Smooth muscle cell (in vitro differentiated cells): ENCODE measurements at regions not wholly inside any gene's neighbourhood (a gene's known extent, or its start where the extent isn't known, plus 50 kb on each side); places are given as distances from the start of the nearest gene placed in this dataset.

ENCODE experiments used
- DNase-seq: peaks from one replicate; lab custom pipeline; 2025; ENCODE audit not compliant: unreplicated experiment; lab: John Stamatoyannopoulos, UW
- H2AFZ ChIP-seq: fragments of 200-600 bp; sonication (generic); 2 replicates; pipeline ENCODE4 v1.6.0; 2016; ENCODE audit warnings: antibody characterized with exemption, low read depth, mild to moderate bottlenecking
- H3F3A ChIP-seq: fragments of 200-600 bp; sonication (generic); 2 replicates; pipeline ENCODE4 v1.6.0; 2017; ENCODE audit warnings: antibody characterized with exemption, low read depth
- H3K27ac ChIP-seq: fragments of 200-600 bp; sonication (generic); 2 replicates; pipeline ENCODE4 v1.5.1; 2016; ENCODE audit warnings: low read depth, mild to moderate bottlenecking
- H3K27me3 ChIP-seq: fragments of 200-600 bp; sonication (generic); 2 replicates; pipeline ENCODE4 v1.6.1; 2016; ENCODE audit warnings: low read depth, mild to moderate bottlenecking
- H3K36me3 ChIP-seq: fragments of 200-600 bp; sonication (generic); 2 replicates; pipeline ENCODE4 v1.5.1; 2016; ENCODE audit warnings: low read depth
- H3K4me1 ChIP-seq: fragments of 200-600 bp; sonication (generic); 2 replicates; pipeline ENCODE4 v1.5.1; 2016; ENCODE audit warnings: low read depth
- H3K4me2 ChIP-seq: fragments of 200-600 bp; sonication (generic); 2 replicates; pipeline ENCODE4 v1.6.0; 2016; ENCODE audit warnings: mild to moderate bottlenecking
- H3K4me3 ChIP-seq: fragments of 200-600 bp; sonication (generic); 2 replicates; pipeline ENCODE4 v1.5.1; 2016; ENCODE audit warnings: mild to moderate bottlenecking
- H3K79me2 ChIP-seq: fragments of 200-600 bp; sonication (generic); 2 replicates; pipeline ENCODE4 v1.6.0; 2016; ENCODE audit warnings: low read depth, mild to moderate bottlenecking
- H3K9ac ChIP-seq: fragments of 200-600 bp; sonication (generic); 2 replicates; pipeline ENCODE4 v1.6.0; 2016; ENCODE audit warnings: low read depth
- H3K9me3 ChIP-seq: fragments of 200-600 bp; sonication (generic); replicated peaks from 2 replicates; pipeline ENCODE4 v1.5.1; 2016; ENCODE audit warnings: low read depth
- H4K20me1 ChIP-seq: fragments of 200-600 bp; sonication (generic); 2 replicates; pipeline ENCODE4 v1.6.0; 2016; ENCODE audit warnings: low read depth
- WGBS: methylation state at CpG from one replicate; pipeline ENCODE4 v1.1.7; 2016; ENCODE audit warnings: low lambda C conversion rate; 5-methylcytosine and 5-hydroxymethylcytosine counted together
- TF ChIP-seq, protein P1 (sequence below): fragments of 200-600 bp; sonication (generic); IDR thresholded peaks from 2 replicates; pipeline ENCODE4 v1.5.1; 2017; ENCODE audit warnings: borderline replicate concordance, mild to moderate bottlenecking, antibody characterized with exemption; ENCODE audit not compliant: insufficient read depth, poor library complexity, severe bottlenecking

DNA sequence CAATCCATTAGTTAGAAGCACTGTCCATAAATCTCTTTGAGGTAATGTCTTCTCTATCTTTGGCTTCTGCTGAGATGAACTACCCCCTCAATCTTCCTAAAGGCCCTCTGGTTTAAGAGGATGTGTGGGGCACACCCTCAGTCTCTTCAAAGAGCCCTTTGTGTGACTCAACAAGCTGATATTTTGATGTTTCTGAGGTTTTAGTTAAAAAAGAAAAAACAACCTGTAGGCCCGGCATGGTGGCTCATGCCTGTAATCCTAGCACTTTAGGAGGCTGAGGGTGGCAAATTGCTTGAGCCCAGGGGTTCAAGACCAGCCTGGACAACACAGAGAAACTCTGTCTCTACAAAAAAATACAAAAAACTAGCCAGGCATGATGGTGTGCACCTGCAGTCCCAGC is 593.5 kb downstream of the TMEM182 start:
- Histone ChIP-seq H3K9me3 (no peaks in the 10 kb centered on the region), H3F3A (no peaks in the 10 kb centered on the region), H3K79me2 (no peaks in the 10 kb centered on the region), H3K4me1 (no peaks in the 10 kb centered on the region), H2AFZ (no peak overlapping the region), H3K36me3 (no peaks in the 10 kb centered on the region), H3K4me2 (no peak overlapping the region), H3K4me3 (no peak overlapping the region), H4K20me1 (no peaks in the 10 kb centered on the region), H3K27ac (no peak overlapping the region), H3K9ac (no peak overlapping the region), H3K27me3 (no peaks in the 10 kb centered on the region)
- 31% methylated on average over 1 of the region's 1 CpG for WGBS
- no peak for DNase-seq
- TF ChIP-seq, protein P1, sequence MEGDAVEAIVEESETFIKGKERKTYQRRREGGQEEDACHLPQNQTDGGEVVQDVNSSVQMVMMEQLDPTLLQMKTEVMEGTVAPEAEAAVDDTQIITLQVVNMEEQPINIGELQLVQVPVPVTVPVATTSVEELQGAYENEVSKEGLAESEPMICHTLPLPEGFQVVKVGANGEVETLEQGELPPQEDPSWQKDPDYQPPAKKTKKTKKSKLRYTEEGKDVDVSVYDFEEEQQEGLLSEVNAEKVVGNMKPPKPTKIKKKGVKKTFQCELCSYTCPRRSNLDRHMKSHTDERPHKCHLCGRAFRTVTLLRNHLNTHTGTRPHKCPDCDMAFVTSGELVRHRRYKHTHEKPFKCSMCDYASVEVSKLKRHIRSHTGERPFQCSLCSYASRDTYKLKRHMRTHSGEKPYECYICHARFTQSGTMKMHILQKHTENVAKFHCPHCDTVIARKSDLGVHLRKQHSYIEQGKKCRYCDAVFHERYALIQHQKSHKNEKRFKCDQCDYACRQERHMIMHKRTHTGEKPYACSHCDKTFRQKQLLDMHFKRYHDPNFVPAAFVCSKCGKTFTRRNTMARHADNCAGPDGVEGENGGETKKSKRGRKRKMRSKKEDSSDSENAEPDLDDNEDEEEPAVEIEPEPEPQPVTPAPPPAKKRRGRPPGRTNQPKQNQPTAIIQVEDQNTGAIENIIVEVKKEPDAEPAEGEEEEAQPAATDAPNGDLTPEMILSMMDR, result no peak

DNA sequence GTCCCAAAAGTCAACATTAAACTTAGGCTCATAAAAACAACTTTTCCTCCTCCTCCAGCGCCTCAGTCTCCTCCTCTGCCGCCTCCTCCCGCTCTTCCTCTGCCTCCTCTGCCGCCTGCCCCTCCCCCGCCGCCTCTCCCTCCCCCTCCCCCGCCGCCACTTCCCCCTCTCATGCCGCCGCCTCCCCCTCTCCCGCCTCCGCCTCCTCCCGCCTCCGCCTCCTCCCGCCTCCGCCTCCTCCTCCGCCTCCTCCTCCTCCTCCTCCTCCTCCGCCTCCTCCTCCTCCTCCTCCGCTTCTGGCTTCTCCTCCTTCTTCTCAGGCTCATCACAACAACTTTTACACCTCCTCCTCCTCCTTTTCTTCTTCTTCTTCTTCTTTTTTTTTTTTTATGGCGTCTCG is 599.9 kb downstream of the TMEM182 start:
- WGBS, result 80% methylated on average over 2 of the region's 21 CpGs
- no peak overlapping the region for H2AFZ ChIP-seq
- no peaks in the 10 kb centered on the region for H3F3A ChIP-seq
- no peak overlapping the region for H3K27ac ChIP-seq
- H4K20me1 ChIP-seq, result no peaks in the 10 kb centered on the region
- H3K79me2 ChIP-seq, result no peaks in the 10 kb centered on the region
- no peak overlapping the region for H3K4me2 ChIP-seq
- no peaks in the 10 kb centered on the region for H3K36me3 ChIP-seq
- no peak for DNase-seq
- no peak overlapping the region for H3K4me3 ChIP-seq
- TF ChIP-seq, protein P1, result no peak
- no peaks in the 10 kb centered on the region for H3K4me1 ChIP-seq
- H3K27me3 ChIP-seq, result no peaks in the 10 kb centered on the region
- no peak overlapping the region for H3K9ac ChIP-seq
- no peaks in the 10 kb centered on the region for H3K9me3 ChIP-seq

DNA sequence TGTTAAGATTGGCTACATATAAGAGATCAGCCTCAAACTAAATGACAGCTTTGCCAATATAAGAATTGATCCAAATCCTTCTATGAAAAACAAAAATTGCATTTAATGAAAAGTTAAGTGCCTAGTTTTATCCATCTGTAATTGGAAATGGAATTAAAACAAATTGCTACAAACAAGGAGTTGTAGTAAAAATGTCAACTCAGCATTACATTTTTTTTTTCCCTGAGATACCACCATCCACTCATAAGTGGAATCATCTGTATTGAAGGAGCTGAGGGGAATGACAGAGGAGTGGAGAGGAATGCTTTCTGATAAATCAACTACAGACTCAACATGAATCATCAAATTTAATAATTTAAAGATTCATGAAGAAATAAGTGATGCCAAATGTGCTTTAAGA is 601.8 kb downstream of the TMEM182 start:
- Histone ChIP-seq H3K27me3 (no peaks in the 10 kb centered on the region), H3F3A (no peaks in the 10 kb centered on the region), H3K9me3 (no peaks in the 10 kb centered on the region), H2AFZ (no peak overlapping the region), H3K36me3 (no peaks in the 10 kb centered on the region), H3K4me1 (no peaks in the 10 kb centered on the region), H3K4me2 (no peak overlapping the region), H3K4me3 (no peak overlapping the region), H4K20me1 (no peaks in the 10 kb centered on the region), H3K79me2 (no peaks in the 10 kb centered on the region), H3K9ac (no peak overlapping the region), H3K27ac (no peak overlapping the region)
- DNase-seq, result no peak
- TF ChIP-seq, protein P1, result no peak

DNA sequence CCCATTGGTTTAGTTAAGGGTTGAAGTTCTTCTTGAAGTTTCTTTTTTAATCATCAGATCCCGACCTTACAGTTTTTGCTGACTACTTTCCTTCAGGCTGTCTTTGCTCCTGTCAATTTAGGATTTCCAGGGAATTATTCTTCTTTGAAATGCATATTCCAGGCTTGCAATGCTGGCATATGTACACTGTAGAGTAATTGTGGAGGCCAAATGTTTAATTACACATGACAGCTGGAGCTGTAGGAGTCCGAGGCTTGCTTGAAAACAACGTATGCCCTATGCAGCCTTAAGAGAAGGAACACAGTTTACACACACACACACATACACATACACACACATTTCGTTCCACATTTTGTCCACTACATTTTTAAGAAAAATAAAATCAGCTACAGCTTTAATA is 602.3 kb downstream of the TMEM182 start:
- no peaks in the 10 kb centered on the region for H3K79me2 ChIP-seq
- no peaks in the 10 kb centered on the region for H4K20me1 ChIP-seq
- H3K27ac ChIP-seq, result no peak overlapping the region
- no peak overlapping the region for H3K4me3 ChIP-seq
- H3K36me3 ChIP-seq, result no peaks in the 10 kb centered on the region
- H3F3A ChIP-seq, result no peaks in the 10 kb centered on the region
- no peak overlapping the region for H3K9ac ChIP-seq
- H2AFZ ChIP-seq, result no peak overlapping the region
- TF ChIP-seq, protein P1, result no peak
- DNase-seq, result no peak
- H3K4me2 ChIP-seq, result no peak overlapping the region
- WGBS, result 87% methylated on average over 4 of the region's 4 CpGs
- no peaks in the 10 kb centered on the region for H3K4me1 ChIP-seq
- no peaks in the 10 kb centered on the region for H3K27me3 ChIP-seq
- no peaks in the 10 kb centered on the region for H3K9me3 ChIP-seq
